HUDEP-2 (cell line): ENCODE measurements at regions not wholly inside any gene's neighbourhood (a gene's known extent, or its start where the extent isn't known, plus 50 kb on each side); places are given as distances from the start of the nearest gene placed in this dataset.

Experiments
- DNase-seq, 76 experiments: peaks; one replicate each; lab custom pipeline; 2025; ENCODE audit not compliant: unreplicated experiment in 76 of 76; lab: John Stamatoyannopoulos, UW

DNA sequence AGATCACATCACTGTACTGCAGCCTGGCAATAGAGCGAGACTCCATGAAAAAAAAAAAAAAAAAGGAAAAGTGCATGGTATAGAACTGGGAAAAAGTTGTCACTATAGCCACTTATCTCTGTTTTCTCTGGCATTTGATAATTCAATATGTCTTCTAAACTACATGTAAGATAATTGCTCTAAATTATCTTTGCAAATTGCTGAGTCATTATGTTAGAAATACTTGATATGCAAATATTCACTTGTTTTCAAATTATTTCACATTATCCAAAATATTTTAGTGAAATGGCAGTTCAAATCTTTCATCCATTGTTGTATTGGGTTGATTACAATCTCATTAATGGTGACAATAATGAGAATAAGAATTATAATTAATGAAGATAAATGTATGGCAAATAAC lies 1455.1 kb downstream of the KCNT2 start:
- DNase-seq: no peak

DNA sequence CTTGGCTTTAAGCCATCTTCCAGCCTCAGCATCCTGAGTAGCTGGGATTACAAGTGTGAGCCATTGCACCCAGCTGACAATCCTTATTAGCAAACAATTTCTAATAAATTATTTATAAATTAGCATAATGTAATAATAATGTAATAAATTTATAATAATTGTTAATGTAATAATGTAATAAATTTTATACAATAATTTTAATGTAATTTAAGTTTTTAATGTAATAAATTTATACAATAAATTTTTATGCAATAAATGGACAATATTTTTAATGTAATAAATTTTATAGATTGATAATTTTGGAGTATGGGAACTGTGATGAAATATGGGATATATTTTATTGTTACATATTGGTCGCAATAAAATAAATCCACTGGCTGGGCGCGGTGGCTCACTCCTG lies 1457.5 kb downstream of the KCNT2 start:
- no peak for DNase-seq

- DNase-seq: no peak
Observed at GRCh38 chr1:195141294-195141693, 1466.9 kb downstream of the KCNT2 start.

DNA sequence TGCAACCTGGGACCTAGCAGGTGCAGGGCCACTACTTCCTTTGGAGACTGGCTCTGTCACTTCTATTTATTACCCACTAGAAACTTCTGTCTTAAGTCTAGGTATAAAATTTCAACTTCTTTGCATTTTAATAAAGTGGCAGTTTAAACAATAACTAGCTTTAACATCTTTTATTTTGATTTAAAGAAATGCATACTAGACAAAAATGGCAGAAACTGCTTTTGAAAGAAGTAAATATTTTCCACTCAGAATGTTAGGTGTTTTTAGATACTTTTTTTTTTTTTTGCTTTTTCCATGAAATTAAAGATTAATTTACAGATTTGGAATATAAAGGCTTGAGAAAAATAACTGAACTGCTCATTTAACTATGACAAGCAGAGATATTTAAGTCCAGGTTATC lies 1477.6 kb downstream of the KCNT2 start:
- no peak for DNase-seq

DNA sequence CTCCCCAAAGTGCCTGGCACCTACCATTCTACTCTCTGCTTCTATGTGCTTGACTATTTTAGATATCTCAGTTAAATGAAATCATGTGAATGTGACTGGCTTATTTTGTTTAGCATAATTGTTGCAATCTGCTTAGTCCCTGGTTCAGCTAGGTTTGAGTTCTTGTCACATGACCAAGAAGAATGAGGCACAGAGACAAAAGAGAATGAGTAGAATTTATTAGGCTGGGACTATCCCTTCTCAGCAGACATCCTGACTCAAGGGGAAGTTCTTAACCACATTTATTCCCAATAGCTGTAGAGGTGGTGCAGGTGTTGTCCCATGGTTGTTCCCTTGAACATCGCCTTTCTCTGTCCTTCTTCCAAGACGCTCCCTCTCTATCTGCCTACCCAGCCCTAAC lies 1485.7 kb downstream of the KCNT2 start:
- no peak for DNase-seq

DNA sequence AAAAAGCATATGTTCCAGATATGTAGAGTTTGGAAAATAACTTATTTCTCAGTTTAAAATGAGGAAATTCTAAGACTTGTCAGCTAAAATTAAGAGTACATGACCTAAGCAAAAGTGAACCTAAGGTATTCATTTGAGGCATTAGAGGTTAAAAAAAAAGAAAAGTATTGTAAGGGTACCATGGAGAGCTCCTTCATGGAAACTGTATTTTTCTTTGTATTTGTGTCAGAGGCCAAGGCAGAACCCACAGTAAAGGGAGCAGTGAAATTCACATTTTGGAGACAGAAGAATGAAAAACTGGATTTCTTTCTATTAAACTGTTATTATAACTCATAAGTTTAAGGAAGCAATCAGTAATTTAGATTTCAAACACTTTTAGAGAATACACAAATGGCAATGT lies 1494.8 kb downstream of the KCNT2 start:
- no peak for DNase-seq

DNA sequence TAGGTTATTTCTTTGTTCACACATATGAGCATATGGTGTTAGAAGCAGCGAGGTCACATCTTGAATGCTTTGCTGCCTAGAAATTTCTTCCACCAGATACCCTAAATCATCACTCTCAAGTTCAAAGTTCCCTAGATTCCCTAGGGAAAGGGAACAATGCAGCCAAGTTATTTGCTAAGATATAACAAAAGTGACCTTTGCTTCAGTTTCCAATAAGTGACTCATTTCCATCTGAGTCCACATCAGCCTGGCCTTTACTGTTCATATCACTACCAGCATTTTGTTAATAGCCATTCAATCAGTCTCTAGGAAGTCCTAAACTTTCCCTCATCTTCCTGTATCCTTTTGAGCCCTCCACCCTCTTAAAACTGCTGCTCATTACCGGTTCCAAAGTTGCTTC lies 1502.5 kb downstream of the KCNT2 start:
- DNase-seq: no peak

DNA sequence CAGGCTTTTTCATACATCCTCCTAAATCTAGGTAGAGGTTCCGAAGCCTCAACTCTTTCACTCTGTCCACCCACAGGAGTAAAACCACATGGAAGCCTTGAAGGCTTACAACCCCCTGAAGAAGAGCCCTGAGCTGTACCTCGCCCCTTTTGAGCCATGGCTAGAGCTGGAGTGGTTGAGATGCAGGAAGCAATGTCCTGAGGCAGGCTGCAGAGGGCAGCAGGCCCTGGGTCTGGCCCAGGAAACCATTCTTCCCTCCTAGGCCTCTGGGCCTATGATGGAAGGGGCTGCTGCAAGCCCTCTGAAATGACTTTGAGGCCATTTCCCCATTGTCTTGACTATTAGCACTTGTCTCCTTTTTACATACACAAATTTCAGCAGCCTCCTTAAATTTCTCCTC lies 1503.0 kb downstream of the KCNT2 start:
- DNase-seq: no peak

GRCh38 chr1:195097316-195097715 lies 1510.9 kb downstream of the KCNT2 start:
- DNase-seq: peak in 1 of 76 experiments; percentile 0

- DNase-seq: no peak
Observed at GRCh38 chr1:195096051-195096521, 1512.2 kb downstream of the KCNT2 start.

DNA sequence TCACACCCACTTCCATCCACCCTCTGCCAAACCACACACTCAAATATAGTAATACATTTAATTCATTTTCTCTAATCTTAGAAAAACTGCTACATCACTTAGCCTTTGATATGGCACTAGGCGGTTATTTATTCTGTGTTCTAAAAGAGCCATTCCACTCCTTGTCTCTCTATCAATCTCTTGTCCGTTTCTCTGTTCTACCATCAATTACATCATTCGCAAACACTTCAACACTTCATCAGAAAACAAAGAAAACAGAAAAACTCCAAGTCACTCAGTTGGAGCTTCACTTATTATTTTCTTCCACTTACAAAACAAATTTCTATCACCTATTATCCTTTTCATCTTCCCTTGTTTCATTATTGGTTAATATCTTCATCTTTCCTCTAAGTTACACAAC lies 1523.0 kb downstream of the KCNT2 start:
- DNase-seq: no peak

DNA sequence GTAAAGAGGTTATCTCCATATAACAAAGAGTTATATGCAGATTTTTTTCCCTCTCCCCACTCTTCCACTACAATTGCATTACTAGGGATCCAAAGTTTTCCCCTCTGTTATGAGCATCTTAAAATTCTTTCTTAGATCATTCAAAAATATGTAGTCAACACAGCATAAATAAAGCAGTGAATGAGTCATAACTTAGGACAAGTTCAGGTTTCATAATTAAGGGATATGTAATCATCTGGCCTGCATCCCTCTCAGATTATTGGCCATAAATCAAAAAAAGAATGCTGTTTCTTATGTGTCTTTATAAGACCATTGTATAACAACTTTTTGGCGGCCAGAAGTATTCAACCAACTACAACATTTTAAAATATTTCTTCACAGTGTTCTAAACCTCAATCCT lies 1526.1 kb downstream of the KCNT2 start:
- DNase-seq: no peak

DNA sequence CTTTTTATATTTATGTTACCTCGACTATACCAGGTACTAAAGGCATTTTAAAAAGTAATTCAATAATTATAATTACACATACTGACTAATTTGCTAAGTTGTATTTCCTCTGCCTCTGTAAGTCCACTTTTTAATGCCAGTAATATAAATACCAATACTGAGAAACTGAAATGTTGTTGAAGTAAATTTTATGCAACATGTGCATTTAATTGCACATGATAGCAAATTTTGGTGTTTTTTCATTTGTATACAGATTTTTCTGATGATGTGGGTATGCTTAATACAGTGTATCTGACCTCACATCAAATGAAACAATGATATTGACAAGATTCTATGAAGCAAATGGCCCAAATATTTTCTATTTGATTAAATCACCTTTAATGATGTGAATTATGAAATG lies 1531.6 kb downstream of the KCNT2 start:
- no peak for DNase-seq

- DNase-seq: no peak
Observed at GRCh38 chr1:195075973-195076372, 1532.3 kb downstream of the KCNT2 start.

- DNase-seq: no peak
Observed at GRCh38 chr1:195071461-195071860, 1536.8 kb downstream of the KCNT2 start.

GRCh38 chr1:195065437-195065836 lies 1542.8 kb downstream of the KCNT2 start:
- no peak for DNase-seq

- DNase-seq: no peak
Observed at GRCh38 chr1:195064358-195064757, 1543.9 kb downstream of the KCNT2 start.

GRCh38 chr1:195054217-195054687 lies 1554.0 kb downstream of the KCNT2 start:
- no peak for DNase-seq

DNA sequence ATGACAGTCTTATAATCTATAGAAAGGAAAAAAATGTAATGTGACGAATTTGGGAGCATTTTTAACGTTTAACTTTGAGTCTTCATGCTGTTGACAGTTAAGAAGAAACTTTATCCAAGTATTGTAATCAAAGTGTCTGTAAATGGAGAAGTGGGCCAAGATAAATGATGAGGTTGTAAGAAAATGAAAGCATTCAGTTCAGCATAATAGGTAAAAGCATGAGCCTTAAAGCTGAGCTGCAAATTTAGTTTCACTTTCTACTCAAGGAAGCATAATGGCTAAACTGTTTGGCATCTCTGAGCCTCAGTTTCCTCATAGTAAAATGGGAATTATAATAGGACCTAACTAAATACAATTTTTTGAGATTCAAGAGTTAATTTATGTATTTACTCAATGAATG lies 1554.8 kb downstream of the KCNT2 start:
- no peak for DNase-seq

GRCh38 chr1:195047772-195048171 lies 1560.5 kb downstream of the KCNT2 start:
- no peak for DNase-seq

DNA sequence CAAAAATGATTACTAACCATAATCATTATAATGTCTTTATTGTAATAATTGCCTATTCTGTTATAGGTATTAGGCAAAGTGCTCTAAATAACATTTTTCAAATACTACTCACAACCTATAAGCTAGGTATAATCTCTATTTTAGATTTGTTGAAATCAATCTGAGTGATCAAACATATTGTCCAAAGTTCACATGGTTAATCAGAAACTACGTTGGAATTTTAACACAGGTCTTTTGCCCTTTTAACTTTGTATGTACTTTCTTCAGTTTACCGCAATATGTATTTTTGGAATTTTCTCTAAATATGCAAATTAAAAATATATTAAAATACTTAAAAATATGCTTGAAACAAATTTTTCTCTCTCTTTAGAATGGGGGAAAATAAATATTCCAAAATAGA lies 1563.2 kb downstream of the KCNT2 start:
- DNase-seq: no peak

DNA sequence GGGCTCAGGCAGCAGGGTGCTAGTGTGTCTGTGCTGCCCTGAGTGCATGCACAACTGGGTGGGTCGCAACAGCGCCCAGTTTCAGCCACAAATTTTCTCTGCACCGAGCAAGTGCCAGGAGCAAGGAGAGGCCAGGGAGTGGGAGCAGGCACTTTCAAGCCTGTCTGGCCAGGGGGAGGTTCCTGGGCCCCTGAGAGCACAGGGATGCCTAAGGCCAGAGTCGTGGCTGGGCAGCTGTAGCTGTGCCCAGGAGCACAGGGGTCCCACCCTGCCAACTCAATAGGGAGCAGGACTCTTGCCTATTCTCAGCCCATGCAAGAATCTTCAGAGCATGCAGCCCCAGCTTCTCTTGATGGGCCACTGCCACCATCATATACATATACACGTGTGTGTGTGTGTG lies 1577.4 kb downstream of the KCNT2 start:
- no peak for DNase-seq

DNA sequence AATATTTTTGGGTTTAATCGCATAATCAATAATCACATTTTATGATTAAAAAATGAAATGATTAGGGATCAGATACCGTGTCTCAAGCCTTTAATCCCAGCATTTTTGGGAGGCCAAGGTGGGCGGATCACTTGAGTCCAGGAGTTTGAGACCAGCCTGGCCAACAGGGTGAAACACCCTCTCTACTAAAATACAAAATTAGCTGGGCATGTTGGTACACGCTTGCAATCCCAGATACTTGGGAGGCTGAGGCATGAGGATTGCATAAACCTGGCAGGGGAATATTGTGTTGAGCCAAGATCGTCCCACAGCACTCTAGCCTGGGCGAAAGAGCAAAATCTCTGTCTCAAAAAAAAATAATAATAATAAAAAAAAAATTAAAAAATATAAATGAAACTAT lies 1581.4 kb downstream of the KCNT2 start:
- DNase-seq: no peak
